Activated CD4-positive, alpha-beta T cell treated with anti-CD3 and anti-CD28 coated beads, Interleukin-2, amount 10 ng/mL, durations not matched to agents 7 days and 5 days (primary cell): ENCODE measurements at regions not wholly inside any gene's neighbourhood (a gene's known extent, or its start where the extent isn't known, plus 50 kb on each side); places are given as distances from the start of the nearest gene placed in this dataset.
"Not testable (repeated sequence)": the region's sequence is repeated elsewhere in the genome, so short reads cannot be mapped to it uniquely, and the experiment has no call there.

Experiments
- CTCF ChIA-PET: fragments of 350-600 bp; sonication (Branson Sonifier 250); formaldehyde crosslinking; loops from one replicate; lab custom pipeline; 2021; ENCODE audit warnings: antibody characterized with exemption; lab: Charles Lee
- POLR2A ChIA-PET: fragments of 350-600 bp; sonication (Branson Sonifier 250); formaldehyde crosslinking; loops from one replicate; lab custom pipeline; 2021; ENCODE audit warnings: antibody characterized with exemption; lab: Charles Lee
- DNase-seq: peaks from one replicate; pipeline ENCODE4 v3.0.0-alpha.2; 2020
- H3K27ac Mint-ChIP-seq: one replicate; pipeline ENCODE4 v1.8.0; 2021; ENCODE audit warnings: mild to moderate bottlenecking, moderate library complexity, mixed read lengths
- H3K27me3 Mint-ChIP-seq: one replicate; pipeline ENCODE4 v1.8.0; 2021; ENCODE audit warnings: mixed read lengths
- H3K36me3 Mint-ChIP-seq: one replicate; pipeline ENCODE4 v1.8.0; 2021; ENCODE audit warnings: low read depth, mixed read lengths
- H3K4me1 Mint-ChIP-seq: one replicate; pipeline ENCODE4 v1.8.0; 2021; ENCODE audit warnings: mixed read lengths
- H3K4me3 Mint-ChIP-seq: one replicate; pipeline ENCODE4 v1.8.0; 2021; ENCODE audit warnings: mild to moderate bottlenecking, moderate library complexity, mixed read lengths
- H3K9me3 Mint-ChIP-seq: one replicate; pipeline ENCODE4 v1.8.0; 2021; ENCODE audit warnings: mixed read lengths

DNA sequence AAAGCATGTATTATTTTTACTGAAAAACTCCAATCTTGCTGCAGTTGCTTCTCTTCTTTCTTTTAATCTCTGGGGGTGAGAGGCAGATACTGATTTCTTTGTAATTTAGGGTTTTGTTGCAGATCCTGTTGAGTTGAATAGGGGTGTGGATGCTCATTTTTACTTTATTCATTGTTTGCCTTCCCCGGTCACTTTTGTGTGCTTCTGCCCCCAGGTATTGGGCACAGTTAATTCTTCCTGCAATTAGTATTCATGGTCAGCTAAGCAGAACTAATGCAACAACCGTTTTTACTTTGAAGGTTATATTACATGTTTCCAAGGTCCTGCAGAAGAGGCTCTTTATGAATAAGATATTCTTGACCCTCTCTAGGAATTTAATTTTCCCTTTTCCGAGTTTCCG is 96.4 kb downstream of the BUB3 start:
- H3K27me3 Mint-ChIP-seq: no peaks in the 10 kb centered on the region

DNA sequence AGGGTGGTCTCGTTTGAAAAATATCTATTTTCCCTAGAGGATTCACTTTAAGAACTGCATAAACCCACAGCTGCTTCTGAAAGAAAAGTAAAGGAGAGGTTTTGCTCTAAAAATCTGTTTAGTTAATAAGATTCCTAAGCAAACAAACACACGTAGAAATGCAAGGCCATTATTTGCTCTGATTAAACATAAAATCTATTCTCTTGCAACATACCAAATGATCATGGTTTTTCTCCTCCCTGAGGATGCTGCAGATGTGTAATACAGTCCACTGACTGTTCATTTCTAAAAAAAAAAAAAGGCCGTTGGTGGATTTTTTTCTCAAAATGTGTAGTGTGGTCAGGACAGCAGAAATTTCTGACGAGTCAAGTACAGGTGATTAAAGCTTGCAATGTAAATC is 98.6 kb downstream of the BUB3 start:
- CTCF ChIA-PET: interaction anchor here (0.9 kb wide), 1 partner anchor 67 kb away, joined by 3 read pairs; no protein-coding TSS in a partner anchor
- no peaks in the 10 kb centered on the region for H3K9me3 Mint-ChIP-seq

More for the DNA sequence above, 96.4 kb downstream of the BUB3 start:
- peaks cover 4% of the 10 kb centered on the region for H3K4me1 Mint-ChIP-seq
- POLR2A ChIA-PET: no interaction called here
- H3K4me3 Mint-ChIP-seq: no peak overlapping the region
- H3K36me3 Mint-ChIP-seq: no peaks in the 10 kb centered on the region
- H3K9me3 Mint-ChIP-seq: no peaks in the 10 kb centered on the region
- DNase-seq: no peak
- H3K27ac Mint-ChIP-seq: no peak overlapping the region
- CTCF ChIA-PET: no interaction called here

DNA sequence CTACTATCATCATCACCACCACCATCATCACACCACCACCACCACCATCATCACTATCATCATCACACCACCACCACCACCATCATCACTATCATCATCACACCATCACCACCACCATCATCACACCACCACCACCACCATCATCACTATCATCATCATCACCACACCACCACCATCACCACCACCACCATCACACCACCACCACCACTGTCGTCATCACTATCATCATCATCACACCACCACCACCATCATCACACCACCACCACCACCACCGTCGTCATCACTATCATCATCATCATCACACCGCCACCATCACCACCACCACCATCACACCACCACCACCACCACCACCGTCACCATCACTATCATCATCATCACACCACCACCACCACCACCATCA is 100.1 kb downstream of the BUB3 start:
- H3K27me3 Mint-ChIP-seq, H3K4me3 Mint-ChIP-seq, CTCF ChIA-PET, H3K9me3 Mint-ChIP-seq, DNase-seq, H3K36me3 Mint-ChIP-seq, POLR2A ChIA-PET, H3K27ac Mint-ChIP-seq, H3K4me1 Mint-ChIP-seq: not testable (repeated sequence)

More for the DNA sequence above, 98.6 kb downstream of the BUB3 start:
- DNase-seq: no peak
- H3K4me1 Mint-ChIP-seq: peaks cover 4% of the 10 kb centered on the region
- no peak overlapping the region for H3K27ac Mint-ChIP-seq
- H3K4me3 Mint-ChIP-seq: no peak overlapping the region
- H3K27me3 Mint-ChIP-seq: no peaks in the 10 kb centered on the region
- POLR2A ChIA-PET: no interaction called here
- H3K36me3 Mint-ChIP-seq: no peaks in the 10 kb centered on the region

DNA sequence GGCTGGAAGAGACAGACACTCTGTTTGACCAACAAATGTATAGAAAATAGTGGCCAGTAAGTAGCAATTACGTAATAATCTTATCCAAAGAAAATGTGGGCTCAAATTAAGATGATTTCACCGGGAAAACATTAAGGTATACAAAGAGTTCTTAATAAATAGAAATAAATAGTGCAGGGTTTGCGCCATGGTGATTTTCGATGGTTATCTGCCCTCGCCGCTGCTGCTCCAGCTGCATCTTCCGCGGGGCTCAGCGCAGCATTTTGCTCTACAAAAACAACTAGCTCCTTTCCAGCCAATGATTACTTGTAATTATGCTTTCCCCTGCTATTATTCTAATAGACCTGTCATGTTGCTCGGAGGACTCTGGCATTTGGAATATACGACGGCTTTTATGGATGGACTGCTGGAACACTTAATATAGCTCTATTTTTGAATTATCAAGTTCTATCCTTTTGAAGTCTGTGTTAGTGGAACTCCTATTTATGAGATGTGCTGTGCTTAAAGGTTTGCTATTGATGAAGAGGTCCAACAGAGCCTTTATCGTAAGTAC is 103.8 kb downstream of the BUB3 start:
- Mint-ChIP-seq H3K4me1 (no peaks in the 10 kb centered on the region), H3K27ac (no peak overlapping the region), H3K4me3 (no peak overlapping the region), H3K9me3 (no peaks in the 10 kb centered on the region), H3K36me3 (no peaks in the 10 kb centered on the region), H3K27me3 (no peaks in the 10 kb centered on the region)
- ChIA-PET CTCF (no interaction called here), POLR2A (no interaction called here)
- no peak for DNase-seq

DNA sequence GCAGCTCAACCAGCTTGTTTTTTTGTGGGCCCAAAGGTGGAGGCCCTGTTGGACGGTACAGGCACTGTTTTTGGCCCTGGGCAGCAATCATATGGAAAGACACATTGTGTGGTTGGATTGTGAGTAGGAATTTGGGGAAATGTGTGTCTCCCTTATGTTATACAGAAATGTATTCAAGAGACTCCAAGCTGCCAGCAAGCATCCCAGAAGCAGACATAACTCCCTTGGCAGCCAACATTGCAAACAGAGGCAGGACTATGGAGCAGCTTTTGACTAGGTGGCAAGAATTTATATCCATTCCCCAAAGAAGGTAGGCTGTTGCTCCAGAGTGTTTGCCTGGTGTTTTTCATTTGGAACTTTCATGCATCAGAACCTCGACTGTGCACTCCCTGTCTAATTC is 104.9 kb downstream of the BUB3 start:
- no peaks in the 10 kb centered on the region for H3K36me3 Mint-ChIP-seq
- no peak overlapping the region for H3K27ac Mint-ChIP-seq
- CTCF ChIA-PET: no interaction called here

DNA sequence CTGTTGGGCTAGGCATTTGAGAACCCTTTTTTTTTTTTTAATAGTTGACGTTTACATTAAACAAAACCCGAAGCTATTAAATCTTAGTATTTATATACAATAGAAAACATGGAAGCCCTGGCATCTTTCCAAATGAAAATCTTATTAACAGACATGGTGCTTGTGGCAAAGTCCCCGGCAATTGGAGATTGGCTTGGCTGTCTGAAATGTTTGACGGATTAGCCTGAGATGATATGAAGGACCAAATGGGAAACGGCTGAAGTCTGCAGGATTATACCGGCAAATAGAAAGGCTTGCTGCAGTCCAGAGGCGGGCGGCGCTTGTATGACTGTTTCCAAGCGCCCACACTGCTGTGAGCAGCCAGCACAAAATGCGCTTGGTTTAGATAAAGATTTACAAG is 105.6 kb downstream of the BUB3 start:
- Mint-ChIP-seq H3K9me3 (no peaks in the 10 kb centered on the region), H3K4me1 (no peaks in the 10 kb centered on the region), H3K27me3 (no peaks in the 10 kb centered on the region), H3K27ac (no peak overlapping the region), H3K36me3 (no peaks in the 10 kb centered on the region), H3K4me3 (no peak overlapping the region)
- CTCF ChIA-PET: no interaction called here
- no peak for DNase-seq
- POLR2A ChIA-PET: no interaction called here

More for the DNA sequence above, 104.9 kb downstream of the BUB3 start:
- DNase-seq: no peak
- Mint-ChIP-seq H3K9me3 (no peaks in the 10 kb centered on the region), H3K4me3 (no peak overlapping the region), H3K27me3 (no peaks in the 10 kb centered on the region), H3K4me1 (no peaks in the 10 kb centered on the region)
- POLR2A ChIA-PET: no interaction called here

DNA sequence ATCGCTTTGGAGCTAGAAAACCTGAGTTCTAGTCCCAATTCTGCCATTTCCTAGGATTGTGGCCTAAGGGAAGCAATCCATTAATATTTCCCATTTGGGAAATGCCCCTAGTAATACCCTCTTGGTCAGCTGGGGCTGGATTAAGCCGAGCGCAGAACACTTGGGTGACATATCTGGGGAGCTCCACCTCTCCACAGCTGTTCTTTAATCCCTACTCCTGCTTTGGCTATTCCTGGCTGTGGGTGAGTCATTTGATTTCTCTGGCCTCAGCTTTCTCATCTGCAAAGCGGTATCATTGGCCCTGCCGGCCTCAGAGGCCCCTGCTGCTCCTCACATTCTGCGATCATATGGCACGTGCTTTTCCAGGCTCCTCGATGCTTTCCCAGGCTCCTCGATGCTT is 108.3 kb downstream of the BUB3 start:
- CTCF ChIA-PET: no interaction called here
- H3K36me3 Mint-ChIP-seq: no peaks in the 10 kb centered on the region

DNA sequence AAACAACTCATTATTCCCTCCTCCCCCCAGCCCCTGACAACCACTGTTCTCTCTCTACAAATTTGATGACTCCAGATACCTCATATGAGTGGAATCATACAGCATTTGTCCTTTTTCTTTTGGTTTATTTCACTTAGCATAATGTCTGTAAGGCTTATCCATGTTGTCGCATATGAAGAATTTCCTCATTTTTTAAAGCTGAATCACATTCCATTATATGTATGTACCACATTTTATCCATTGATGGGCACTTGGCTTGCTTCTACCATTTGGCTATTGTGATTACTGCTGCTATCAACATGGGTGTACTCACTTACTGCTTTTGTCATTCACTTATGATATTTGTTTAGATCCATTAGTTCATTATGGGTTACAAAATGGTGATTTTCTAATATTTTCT is 112.8 kb downstream of the BUB3 start:
- no peaks in the 10 kb centered on the region for H3K27me3 Mint-ChIP-seq
- no peak overlapping the region for H3K27ac Mint-ChIP-seq
- DNase-seq: no peak
- POLR2A ChIA-PET: no interaction called here
- H3K36me3 Mint-ChIP-seq: no peaks in the 10 kb centered on the region
- H3K9me3 Mint-ChIP-seq: no peaks in the 10 kb centered on the region
- H3K4me1 Mint-ChIP-seq: no peaks in the 10 kb centered on the region
- CTCF ChIA-PET: no interaction called here
- no peak overlapping the region for H3K4me3 Mint-ChIP-seq

More for the DNA sequence above, 108.3 kb downstream of the BUB3 start:
- DNase-seq: no peak
- Mint-ChIP-seq H3K4me3 (no peak overlapping the region), H3K4me1 (no peaks in the 10 kb centered on the region), H3K27ac (no peak overlapping the region), H3K27me3 (no peaks in the 10 kb centered on the region), H3K9me3 (no peaks in the 10 kb centered on the region)
- POLR2A ChIA-PET: no interaction called here

DNA sequence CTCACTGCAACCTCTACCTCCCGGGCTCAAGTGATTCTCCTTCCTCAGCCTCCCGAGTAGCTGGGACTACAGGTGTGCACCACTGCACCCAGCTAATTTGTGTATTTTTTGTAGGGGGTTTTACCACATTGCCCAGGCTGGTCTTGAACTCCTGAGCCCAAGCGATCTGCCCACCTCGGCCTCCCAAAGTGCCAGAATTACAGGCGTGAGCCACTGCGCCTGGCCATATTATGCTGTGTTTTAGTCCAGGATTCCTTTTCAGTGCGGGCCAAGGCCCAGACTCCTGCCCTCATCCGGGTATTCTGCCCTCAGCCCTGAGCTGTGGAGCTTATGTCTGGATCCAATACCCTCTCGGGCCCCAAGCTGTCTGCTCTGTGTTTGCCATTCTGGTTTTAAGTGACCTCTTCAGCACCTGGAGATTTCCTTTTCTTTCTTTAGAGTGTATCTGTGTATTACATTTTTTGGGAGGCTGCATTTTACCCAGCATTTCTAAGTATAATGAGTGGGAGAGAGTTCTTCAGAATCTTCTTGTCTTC is 114.9 kb downstream of the BUB3 start:
- H3K27me3 Mint-ChIP-seq: peaks cover 3% of the 10 kb centered on the region
- no peaks in the 10 kb centered on the region for H3K36me3 Mint-ChIP-seq
- DNase-seq: no peak
- no peaks in the 10 kb centered on the region for H3K4me1 Mint-ChIP-seq
- POLR2A ChIA-PET: no interaction called here
- peaks cover 2% of the 10 kb centered on the region for H3K9me3 Mint-ChIP-seq
- H3K27ac Mint-ChIP-seq: no peak overlapping the region
- CTCF ChIA-PET: no interaction called here
- H3K4me3 Mint-ChIP-seq: no peak overlapping the region

DNA sequence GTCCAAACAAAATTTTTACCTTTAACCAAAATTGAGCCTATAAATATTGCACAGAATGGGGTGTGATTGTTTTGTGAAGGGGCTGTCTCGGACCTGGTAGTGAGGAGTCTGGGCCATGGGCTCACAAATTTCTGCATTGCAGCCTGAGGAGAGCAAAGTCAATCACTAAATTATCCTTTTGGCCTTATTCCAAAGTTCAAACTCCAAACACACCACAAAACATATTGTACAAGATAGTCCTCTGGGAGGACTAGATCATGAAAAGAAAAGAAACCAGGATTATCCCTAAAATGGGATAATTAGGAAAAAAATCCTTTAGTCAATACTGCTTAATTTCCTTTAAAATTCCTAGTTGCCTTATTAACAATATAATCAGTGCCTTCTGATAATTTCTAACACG is 115.5 kb downstream of the BUB3 start:
- ChIA-PET POLR2A (no interaction called here), CTCF (no interaction called here)
- Mint-ChIP-seq H3K27ac (no peak overlapping the region), H3K9me3 (peaks cover 2% of the 10 kb centered on the region), H3K4me1 (no peaks in the 10 kb centered on the region), H3K27me3 (peaks cover 3% of the 10 kb centered on the region), H3K4me3 (no peak overlapping the region), H3K36me3 (no peaks in the 10 kb centered on the region)
- no peak for DNase-seq

DNA sequence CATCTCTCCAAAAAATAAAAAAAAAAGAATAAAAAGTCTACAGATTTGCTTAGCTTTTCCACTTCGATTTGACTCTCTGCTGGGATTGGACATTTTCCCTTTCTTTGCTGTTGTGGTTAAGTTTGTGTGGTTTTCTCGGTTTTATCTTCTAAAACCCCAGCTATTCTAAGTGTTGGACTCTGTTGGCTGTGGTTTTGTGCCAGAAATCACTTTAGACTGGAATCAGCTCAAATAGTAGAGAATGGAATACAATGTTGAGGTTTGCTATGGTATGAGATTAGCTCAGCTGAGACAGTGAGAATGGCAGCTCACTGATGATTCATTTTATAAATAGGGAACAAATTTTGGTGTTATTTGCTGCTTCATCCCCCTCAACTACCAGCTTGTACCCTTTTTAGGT is 116.0 kb downstream of the BUB3 start:
- Mint-ChIP-seq H3K4me1 (no peaks in the 10 kb centered on the region), H3K9me3 (peaks cover 2% of the 10 kb centered on the region), H3K4me3 (no peak overlapping the region), H3K27ac (no peak overlapping the region), H3K27me3 (peaks cover 6% of the 10 kb centered on the region), H3K36me3 (no peaks in the 10 kb centered on the region)
- DNase-seq: no peak
- POLR2A ChIA-PET: no interaction called here
- CTCF ChIA-PET: no interaction called here

DNA sequence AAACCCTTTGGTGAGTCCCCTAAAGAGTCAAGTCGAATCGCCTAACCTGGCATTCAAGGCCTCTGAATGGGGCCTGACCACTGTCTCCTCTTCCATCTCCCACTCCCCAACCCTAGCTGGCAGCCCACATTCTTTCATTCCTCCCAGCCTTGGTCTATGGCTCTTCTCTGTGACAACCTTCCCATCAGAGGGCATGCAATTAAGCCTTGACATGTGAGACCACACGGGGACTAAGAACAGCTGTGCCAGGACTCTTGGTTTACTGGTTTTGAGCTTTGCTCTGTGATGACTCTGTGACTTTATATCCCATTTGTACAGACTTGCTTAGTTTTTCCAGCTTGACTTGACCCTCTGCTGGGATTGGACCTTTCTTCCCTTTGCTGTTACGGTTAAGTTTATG is 116.6 kb downstream of the BUB3 start:
- Mint-ChIP-seq H3K4me3 (no peak overlapping the region), H3K9me3 (peaks cover 2% of the 10 kb centered on the region), H3K27ac (no peak overlapping the region), H3K27me3 (peaks cover 6% of the 10 kb centered on the region), H3K36me3 (no peaks in the 10 kb centered on the region), H3K4me1 (no peaks in the 10 kb centered on the region)
- no peak for DNase-seq
- CTCF ChIA-PET: no interaction called here
- POLR2A ChIA-PET: no interaction called here

DNA sequence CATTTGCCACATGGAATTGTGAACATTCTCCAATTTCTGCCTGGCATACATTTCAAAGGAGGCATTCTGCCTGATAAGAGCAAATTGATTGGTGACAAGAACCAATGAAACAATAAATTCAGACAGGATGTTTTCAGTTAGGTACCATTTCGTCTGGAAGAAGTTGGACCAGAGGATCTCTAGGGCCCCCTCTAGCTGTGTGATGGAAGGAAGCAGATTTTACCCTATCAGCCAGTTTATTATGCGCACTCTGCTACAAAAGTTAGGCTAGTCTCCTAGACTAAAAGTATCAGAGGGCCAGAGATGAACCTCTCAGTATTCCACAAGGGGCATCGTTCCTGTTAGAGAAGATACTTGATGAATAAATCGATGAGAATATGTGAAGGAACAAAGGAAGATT is 118.0 kb downstream of the BUB3 start:
- DNase-seq: no peak
- no peak overlapping the region for H3K4me3 Mint-ChIP-seq
- CTCF ChIA-PET: interaction anchor here (0.6 kb wide), 1 partner anchor 734 kb away, joined by 3 read pairs; no protein-coding TSS in a partner anchor
- H3K27me3 Mint-ChIP-seq: peaks cover 6% of the 10 kb centered on the region
- POLR2A ChIA-PET: no interaction called here
- H3K36me3 Mint-ChIP-seq: no peaks in the 10 kb centered on the region
- no peaks in the 10 kb centered on the region for H3K4me1 Mint-ChIP-seq
- H3K27ac Mint-ChIP-seq: no peak overlapping the region
- H3K9me3 Mint-ChIP-seq: peaks cover 5% of the 10 kb centered on the region
